ENCODE measurements at regions not wholly inside any gene's neighbourhood (a gene's known extent, or its start where the extent isn't known, plus 50 kb on each side); places are given as distances from the start of the nearest gene placed in this dataset.

GRCh38 chr10:112883360-112884178 is 66.5 kb upstream of the TCF7L2 start:
- no peak overlapping the region for H3K4me3 ChIP-seq
- H3K27ac ChIP-seq: no peak overlapping the region
- TF ChIP-seq, protein P1, sequence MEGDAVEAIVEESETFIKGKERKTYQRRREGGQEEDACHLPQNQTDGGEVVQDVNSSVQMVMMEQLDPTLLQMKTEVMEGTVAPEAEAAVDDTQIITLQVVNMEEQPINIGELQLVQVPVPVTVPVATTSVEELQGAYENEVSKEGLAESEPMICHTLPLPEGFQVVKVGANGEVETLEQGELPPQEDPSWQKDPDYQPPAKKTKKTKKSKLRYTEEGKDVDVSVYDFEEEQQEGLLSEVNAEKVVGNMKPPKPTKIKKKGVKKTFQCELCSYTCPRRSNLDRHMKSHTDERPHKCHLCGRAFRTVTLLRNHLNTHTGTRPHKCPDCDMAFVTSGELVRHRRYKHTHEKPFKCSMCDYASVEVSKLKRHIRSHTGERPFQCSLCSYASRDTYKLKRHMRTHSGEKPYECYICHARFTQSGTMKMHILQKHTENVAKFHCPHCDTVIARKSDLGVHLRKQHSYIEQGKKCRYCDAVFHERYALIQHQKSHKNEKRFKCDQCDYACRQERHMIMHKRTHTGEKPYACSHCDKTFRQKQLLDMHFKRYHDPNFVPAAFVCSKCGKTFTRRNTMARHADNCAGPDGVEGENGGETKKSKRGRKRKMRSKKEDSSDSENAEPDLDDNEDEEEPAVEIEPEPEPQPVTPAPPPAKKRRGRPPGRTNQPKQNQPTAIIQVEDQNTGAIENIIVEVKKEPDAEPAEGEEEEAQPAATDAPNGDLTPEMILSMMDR (IDR thresholded peaks at IDR 0.05): no peak
- DNase-seq (ENCODE audit: low spot score): no peak

DNA sequence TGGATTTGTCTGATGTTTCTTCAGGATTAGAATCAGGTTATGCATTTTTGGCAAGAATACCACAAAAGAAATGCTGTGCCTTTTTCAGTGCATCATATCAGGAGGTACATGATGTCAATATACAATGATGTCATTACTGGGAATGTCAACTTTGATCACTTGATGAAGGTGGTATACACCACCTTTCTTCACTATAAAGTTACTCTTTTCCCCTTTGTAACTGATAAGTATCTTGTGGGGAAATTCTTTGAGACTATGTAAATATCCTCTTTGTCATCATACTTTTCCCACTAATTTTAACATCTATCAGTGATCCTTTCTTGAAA is 65.9 kb upstream of the TCF7L2 start:
- Histone ChIP-seq H3K27ac (no peak overlapping the region), H3K4me3 (no peak overlapping the region)
- TF ChIP-seq, protein P1 (IDR thresholded peaks at IDR 0.05): no peak
- no peak for DNase-seq (ENCODE audit: low spot score)

- TF ChIP-seq, protein P1 (IDR thresholded peaks at IDR 0.05): no peak
- H3K4me3 ChIP-seq: no peak overlapping the region
- DNase-seq (ENCODE audit: low spot score): no peak
- no peak overlapping the region for H3K27ac ChIP-seq
Measured at GRCh38 chr10:112886463-112886862, 63.6 kb upstream of the TCF7L2 start.

- TF ChIP-seq, protein P1 (IDR thresholded peaks at IDR 0.05): no peak
- H3K4me3 ChIP-seq: no peak overlapping the region
- no peak for DNase-seq (ENCODE audit: low spot score)
Measured at GRCh38 chr10:112887968-112888367, 62.1 kb upstream of the TCF7L2 start.

GRCh38 chr10:112895292-112895691 is 54.8 kb upstream of the TCF7L2 start:
- no peak for DNase-seq (ENCODE audit: low spot score)
- no peak overlapping the region for H3K4me3 ChIP-seq
- no peak overlapping the region for H3K27ac ChIP-seq
- TF ChIP-seq, protein P1 (IDR thresholded peaks at IDR 0.05): no peak

More at GRCh38 chr10:112887968-112888367, 62.1 kb upstream of the TCF7L2 start:
- H3K27ac ChIP-seq: no peak overlapping the region

GRCh38 chr10:112896273-112896672 is 53.8 kb upstream of the TCF7L2 start:
- H3K27ac ChIP-seq: no peak overlapping the region
- TF ChIP-seq, protein P1 (IDR thresholded peaks at IDR 0.05): no peak
- H3K4me3 ChIP-seq: no peak overlapping the region
- no peak for DNase-seq (ENCODE audit: low spot score)

- Histone ChIP-seq H3K27ac (no peak overlapping the region), H3K4me3 (no peak overlapping the region)
- TF ChIP-seq, protein P1 (IDR thresholded peaks at IDR 0.05): no peak
- no peak for DNase-seq (ENCODE audit: low spot score)
Measured at GRCh38 chr10:112896722-112897121, 53.3 kb upstream of the TCF7L2 start.

Data from coronary artery (tissue), 2 donors.